ENCODE measurements at regions not wholly inside any gene's neighbourhood (a gene's known extent, or its start where the extent isn't known, plus 50 kb on each side); places are given as distances from the start of the nearest gene placed in this dataset.

DNA sequence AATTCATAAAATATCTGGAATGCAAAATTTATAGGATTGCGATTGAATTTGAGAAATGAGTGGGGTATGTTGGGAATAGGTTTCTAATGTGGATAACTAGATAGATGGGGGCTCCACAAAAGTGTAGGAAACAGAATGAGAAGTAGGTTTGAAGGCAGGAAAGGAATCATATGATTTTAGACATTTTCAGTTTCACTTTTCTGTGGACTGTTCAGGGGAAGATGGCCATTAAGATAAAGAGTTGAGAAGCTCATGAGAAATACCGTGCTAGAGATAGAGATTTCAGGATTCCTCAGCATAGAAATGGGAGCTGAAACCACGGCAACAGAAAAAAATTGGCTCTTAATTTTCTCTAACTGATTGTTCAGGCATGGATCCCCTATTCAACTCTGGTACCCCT, 163.4 kb upstream of the CD180 start:
- WGBS (ENCODE audit: insufficient coverage, insufficient replicate concordance, low lambda C conversion rate, missing lambda C conversion rate) = 16% methylated on average over 3 of the region's 3 CpGs
- H3K27me3 ChIP-seq (replicated peaks in 1 of 2; ENCODE audit: control insufficient read depth in 2 of 2, insufficient read depth in 2 of 2, low read length in 1 of 2) = no peaks in the 10 kb centered on the region; a peak in 1 of 4 replicates
- H3K4me2 ChIP-seq (ENCODE audit: control insufficient read depth, insufficient read depth) = no peak overlapping the region
- H3K4me3 ChIP-seq = no peak overlapping the region
- H2AFZ ChIP-seq (ENCODE audit: control insufficient read depth, low read depth, low read length) = no peak overlapping the region
- intact Hi-C loops (cut with micrococcal nuclease; ENCODE audit: unreplicated experiment) (no loop called here), in situ Hi-C loops (cut with MboI) (no loop called here)
- H3K9ac ChIP-seq (ENCODE audit: control insufficient read depth, insufficient read depth, low read length) = no peak overlapping the region
- ATAC-seq (no peak), DNase-seq (ENCODE audit: low read depth, low spot score) (no peak), FAIRE-seq (no peak)
- RAD21 ChIA-PET (ENCODE audit: unreplicated experiment) = interaction anchor here (0.6 kb wide), 1 partner anchor 94 kb away, joined by 3 read pairs; no protein-coding TSS in a partner anchor
- POLR2A ChIA-PET = no interaction called here
- no peaks in the 10 kb centered on the region for H3K79me2 ChIP-seq (ENCODE audit: control insufficient read depth, insufficient read depth, low read length)
- no peaks in the 10 kb centered on the region for H3K36me3 ChIP-seq (ENCODE audit: control insufficient read depth in 2 of 2, insufficient read depth in 2 of 2, low read length in 1 of 2)
- no peaks in the 10 kb centered on the region for H3K9me3 ChIP-seq (replicated peaks; ENCODE audit: control insufficient read depth, insufficient read depth, low read length)
- BruUV-seq (replicated peaks) = no TSS peak
- H3K27ac ChIP-seq (ENCODE audit: control insufficient read depth, insufficient read depth) = no peak overlapping the region
- no peaks in the 10 kb centered on the region for H3K4me1 ChIP-seq (ENCODE audit: control insufficient read depth, insufficient read depth, low read length)
- H4K20me1 ChIP-seq (ENCODE audit: control insufficient read depth, insufficient read depth) = no peaks in the 10 kb centered on the region
- SMC1A ChIA-PET (ENCODE audit: uncharacterized antibody, unreplicated experiment) = interaction anchor here (0.7 to 1.4 kb wide), 3 partner anchors 8 to 893 kb away, joined by 3 read pairs; no protein-coding TSS in a partner anchor
- TF ChIP-seq JUNB (IDR thresholded peaks at IDR 0.05) (no peak), SMARCA5 (IDR thresholded peaks at IDR 0.05) (no peak), ZNF207 (IDR thresholded peaks at IDR 0.05; ENCODE audit: borderline replicate concordance) (no peak), LARP7 (IDR thresholded peaks at IDR 0.05) (no peak), CHD4 (IDR thresholded peaks at IDR 0.05) (no peak), NFYB (IDR thresholded peaks at IDR 0.05; ENCODE audit: insufficient read depth, low read depth, low read length) (no peak), ASH2L (IDR thresholded peaks at IDR 0.05; ENCODE audit: borderline replicate concordance, low read depth) (no peak)
- TF ChIP-seq, protein P1, sequence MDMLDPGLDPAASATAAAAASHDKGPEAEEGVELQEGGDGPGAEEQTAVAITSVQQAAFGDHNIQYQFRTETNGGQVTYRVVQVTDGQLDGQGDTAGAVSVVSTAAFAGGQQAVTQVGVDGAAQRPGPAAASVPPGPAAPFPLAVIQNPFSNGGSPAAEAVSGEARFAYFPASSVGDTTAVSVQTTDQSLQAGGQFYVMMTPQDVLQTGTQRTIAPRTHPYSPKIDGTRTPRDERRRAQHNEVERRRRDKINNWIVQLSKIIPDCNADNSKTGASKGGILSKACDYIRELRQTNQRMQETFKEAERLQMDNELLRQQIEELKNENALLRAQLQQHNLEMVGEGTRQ (IDR thresholded peaks at IDR 0.05; ENCODE audit: borderline replicate concordance, low read depth, low read length) = no peak
- CTCF ChIA-PET = interaction anchor here (0.7 to 1.3 kb wide), 2 partner anchors 8 to 89 kb away, joined by 3 read pairs; no protein-coding TSS in a partner anchor

DNA sequence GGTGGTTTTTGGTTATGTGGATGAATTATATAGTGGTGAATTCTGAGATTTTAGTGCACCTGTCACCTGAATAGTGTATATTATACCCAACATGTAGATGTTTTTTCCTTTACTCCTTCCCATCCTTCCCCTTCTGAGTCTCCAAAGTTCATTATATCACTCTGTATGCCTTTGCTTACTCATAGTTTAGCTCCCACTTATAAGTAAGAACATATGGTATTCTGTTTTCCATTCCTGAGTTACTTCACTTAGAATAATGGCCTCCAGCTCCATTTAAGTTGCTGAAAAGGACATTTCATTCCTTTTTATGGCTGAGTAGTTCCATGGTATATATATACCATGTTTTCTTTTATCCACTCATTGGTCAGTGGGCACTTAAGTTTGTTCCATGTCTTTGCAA, 161.6 kb upstream of the CD180 start:
- no peak for DNase-seq (ENCODE audit: low read depth, low spot score)
- H3K4me3 ChIP-seq = no peak overlapping the region
- ChIA-PET SMC1A (ENCODE audit: uncharacterized antibody, unreplicated experiment) (no interaction called here), CTCF (no interaction called here), RAD21 (ENCODE audit: unreplicated experiment) (no interaction called here), POLR2A (no interaction called here)
- H2AFZ ChIP-seq (ENCODE audit: control insufficient read depth, low read depth, low read length) = no peak overlapping the region
- no peaks in the 10 kb centered on the region; a peak in 1 of 4 replicates for H3K27me3 ChIP-seq (replicated peaks in 1 of 2; ENCODE audit: control insufficient read depth in 2 of 2, insufficient read depth in 2 of 2, low read length in 1 of 2)
- no peak overlapping the region for H3K4me2 ChIP-seq (ENCODE audit: control insufficient read depth, insufficient read depth)
- no peak for ATAC-seq
- no peak overlapping the region for H3K27ac ChIP-seq (ENCODE audit: control insufficient read depth, insufficient read depth)
- intact Hi-C loops (cut with micrococcal nuclease; ENCODE audit: unreplicated experiment) (no loop called here), in situ Hi-C loops (cut with MboI) (no loop called here)
- no peaks in the 10 kb centered on the region for H4K20me1 ChIP-seq (ENCODE audit: control insufficient read depth, insufficient read depth)
- FAIRE-seq = no peak
- no peaks in the 10 kb centered on the region for H3K36me3 ChIP-seq (ENCODE audit: control insufficient read depth in 2 of 2, insufficient read depth in 2 of 2, low read length in 1 of 2)
- H3K4me1 ChIP-seq (ENCODE audit: control insufficient read depth, insufficient read depth, low read length) = no peaks in the 10 kb centered on the region
- no peak overlapping the region for H3K9ac ChIP-seq (ENCODE audit: control insufficient read depth, insufficient read depth, low read length)
- H3K9me3 ChIP-seq (replicated peaks; ENCODE audit: control insufficient read depth, insufficient read depth, low read length) = no peaks in the 10 kb centered on the region
- BruUV-seq (replicated peaks) = no TSS peak
- H3K79me2 ChIP-seq (ENCODE audit: control insufficient read depth, insufficient read depth, low read length) = no peaks in the 10 kb centered on the region
- TF ChIP-seq, protein P2, sequence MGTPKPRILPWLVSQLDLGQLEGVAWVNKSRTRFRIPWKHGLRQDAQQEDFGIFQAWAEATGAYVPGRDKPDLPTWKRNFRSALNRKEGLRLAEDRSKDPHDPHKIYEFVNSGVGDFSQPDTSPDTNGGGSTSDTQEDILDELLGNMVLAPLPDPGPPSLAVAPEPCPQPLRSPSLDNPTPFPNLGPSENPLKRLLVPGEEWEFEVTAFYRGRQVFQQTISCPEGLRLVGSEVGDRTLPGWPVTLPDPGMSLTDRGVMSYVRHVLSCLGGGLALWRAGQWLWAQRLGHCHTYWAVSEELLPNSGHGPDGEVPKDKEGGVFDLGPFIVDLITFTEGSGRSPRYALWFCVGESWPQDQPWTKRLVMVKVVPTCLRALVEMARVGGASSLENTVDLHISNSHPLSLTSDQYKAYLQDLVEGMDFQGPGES (IDR thresholded peaks at IDR 0.05) = no peak
- TF ChIP-seq SRF (IDR thresholded peaks at IDR 0.05; ENCODE audit: low read depth in 2 of 2, low read length in 2 of 2) (no peak), NR2C1 (IDR thresholded peaks at IDR 0.05) (no peak), SREBF2 (IDR thresholded peaks at IDR 0.05; ENCODE audit: low read length) (no peak)
- TF ChIP-seq, protein P3, sequence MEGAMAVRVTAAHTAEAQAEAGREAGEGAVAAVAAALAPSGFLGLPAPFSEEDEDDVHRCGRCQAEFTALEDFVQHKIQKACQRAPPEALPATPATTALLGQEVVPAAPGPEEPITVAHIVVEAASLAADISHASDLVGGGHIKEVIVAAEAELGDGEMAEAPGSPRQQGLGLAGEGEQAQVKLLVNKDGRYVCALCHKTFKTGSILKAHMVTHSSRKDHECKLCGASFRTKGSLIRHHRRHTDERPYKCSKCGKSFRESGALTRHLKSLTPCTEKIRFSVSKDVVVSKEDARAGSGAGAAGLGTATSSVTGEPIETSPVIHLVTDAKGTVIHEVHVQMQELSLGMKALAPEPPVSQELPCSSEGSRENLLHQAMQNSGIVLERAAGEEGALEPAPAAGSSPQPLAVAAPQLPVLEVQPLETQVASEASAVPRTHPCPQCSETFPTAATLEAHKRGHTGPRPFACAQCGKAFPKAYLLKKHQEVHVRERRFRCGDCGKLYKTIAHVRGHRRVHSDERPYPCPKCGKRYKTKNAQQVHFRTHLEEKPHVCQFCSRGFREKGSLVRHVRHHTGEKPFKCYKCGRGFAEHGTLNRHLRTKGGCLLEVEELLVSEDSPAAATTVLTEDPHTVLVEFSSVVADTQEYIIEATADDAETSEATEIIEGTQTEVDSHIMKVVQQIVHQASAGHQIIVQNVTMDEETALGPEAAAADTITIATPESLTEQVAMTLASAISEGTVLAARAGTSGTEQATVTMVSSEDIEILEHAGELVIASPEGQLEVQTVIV (IDR thresholded peaks at IDR 0.05; ENCODE audit: borderline replicate concordance, partially characterized antibody) = no peak
